DND-41 (cell line): ENCODE measurements at regions not wholly inside any gene's neighbourhood (a gene's known extent, or its start where the extent isn't known, plus 50 kb on each side); places are given as distances from the start of the nearest gene placed in this dataset.

Experiments
- ATAC-seq: fragments of 200-7000 bp; cut with Tn5 transposase; 3 replicates; pipeline ENCODE4 v1.9.1; 2021; ENCODE audit warnings: low read depth; ENCODE audit not compliant: insufficient read depth
- DNase-seq: peaks from one replicate; pipeline ENCODE4 v3.0.0-alpha.2; 2020
- H2AFZ ChIP-seq: 2 replicates; pipeline ENCODE4 v1.6.0; 2012; ENCODE audit warnings: low read depth, low read length
- H3K27ac ChIP-seq: 2 replicates; pipeline ENCODE4 v1.5.1; 2012; ENCODE audit warnings: low read length, inconsistent platforms
- H3K27me3 ChIP-seq: fragments of 200-600 bp; sonication (generic); 2 replicates; pipeline ENCODE4 v1.6.0; 2012; ENCODE audit warnings: low read length, mild to moderate bottlenecking, inconsistent platforms; ENCODE audit not compliant: insufficient read depth, poor library complexity
- H3K36me3 ChIP-seq: 2 replicates; pipeline ENCODE4 v1.5.1; 2012; ENCODE audit warnings: low read length, inconsistent platforms; ENCODE audit not compliant: insufficient read depth
- H3K4me1 ChIP-seq: 2 replicates; pipeline ENCODE4 v1.5.1; 2012; ENCODE audit warnings: mild to moderate bottlenecking, low read length; ENCODE audit not compliant: insufficient read depth
- H3K4me2 ChIP-seq: 2 replicates; pipeline ENCODE4 v1.6.0; 2012; ENCODE audit warnings: mild to moderate bottlenecking, moderate library complexity, low read length, inconsistent platforms; ENCODE audit not compliant: insufficient read depth
- H3K4me3 ChIP-seq, 2 experiments: fragments of 200-600 bp in 1 of 2; shearing (Covaris generic) in 1 of 2; 2 replicates each; pipeline ENCODE4 v1.5.1; 2012 to 2016; ENCODE audit warnings: inconsistent platforms in 2 of 2, low read length in 2 of 2, mild to moderate bottlenecking in 2 of 2, low read depth in 1 of 2, moderate library complexity in 1 of 2
- H3K79me2 ChIP-seq: 2 replicates; pipeline ENCODE4 v1.6.0; 2012; ENCODE audit warnings: low read length, inconsistent platforms; ENCODE audit not compliant: insufficient read depth
- H3K9ac ChIP-seq: 2 replicates; pipeline ENCODE4 v1.6.0; 2012; ENCODE audit warnings: low read depth, mild to moderate bottlenecking, inconsistent platforms, low read length, moderate library complexity
- H3K9me3 ChIP-seq: 2 replicates; pipeline ENCODE4 v1.5.1; 2012; ENCODE audit warnings: low read length, moderate library complexity, mild to moderate bottlenecking, inconsistent platforms; ENCODE audit not compliant: insufficient read depth, severe bottlenecking
- H4K20me1 ChIP-seq: 2 replicates; pipeline ENCODE4 v1.6.0; 2012; ENCODE audit warnings: low read length; ENCODE audit not compliant: insufficient read depth
- EZH2 ChIP-seq: IDR thresholded peaks from 3 replicates; pipeline ENCODE4 v1.6.1; 2012; ENCODE audit warnings: borderline replicate concordance, low read depth, mild to moderate bottlenecking, moderate library complexity, low read length, inconsistent platforms; ENCODE audit not compliant: severe bottlenecking
- TF ChIP-seq, protein P1 (sequence below): IDR thresholded peaks from 2 replicates; pipeline ENCODE4 v1.5.1; 2012; ENCODE audit warnings: borderline replicate concordance, low read length, moderate library complexity, mild to moderate bottlenecking; ENCODE audit not compliant: poor library complexity, severe bottlenecking; ENCODE audit errors: extremely low read depth

DNA sequence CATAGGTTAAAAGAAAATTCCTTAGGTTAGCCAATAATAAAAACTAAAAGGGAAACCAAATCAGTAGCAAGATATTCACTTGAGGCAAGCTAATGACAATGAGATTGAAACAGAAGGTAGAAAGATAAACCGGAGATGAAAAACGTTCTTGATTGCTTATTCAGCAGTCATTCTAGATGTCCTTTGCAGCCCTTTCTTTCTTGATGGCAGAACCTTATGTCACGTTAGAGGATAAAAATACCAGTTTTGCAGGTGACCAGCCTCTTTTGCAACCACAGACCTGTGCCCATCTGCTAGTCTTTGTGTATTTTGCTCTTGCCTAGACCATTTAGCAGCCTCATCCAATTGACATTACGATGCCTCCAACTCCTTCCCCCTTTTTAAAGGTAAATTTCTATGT lies 337.8 kb downstream of the DMAC1 start:
- no peak for TF ChIP-seq EZH2
- TF ChIP-seq, protein P1, sequence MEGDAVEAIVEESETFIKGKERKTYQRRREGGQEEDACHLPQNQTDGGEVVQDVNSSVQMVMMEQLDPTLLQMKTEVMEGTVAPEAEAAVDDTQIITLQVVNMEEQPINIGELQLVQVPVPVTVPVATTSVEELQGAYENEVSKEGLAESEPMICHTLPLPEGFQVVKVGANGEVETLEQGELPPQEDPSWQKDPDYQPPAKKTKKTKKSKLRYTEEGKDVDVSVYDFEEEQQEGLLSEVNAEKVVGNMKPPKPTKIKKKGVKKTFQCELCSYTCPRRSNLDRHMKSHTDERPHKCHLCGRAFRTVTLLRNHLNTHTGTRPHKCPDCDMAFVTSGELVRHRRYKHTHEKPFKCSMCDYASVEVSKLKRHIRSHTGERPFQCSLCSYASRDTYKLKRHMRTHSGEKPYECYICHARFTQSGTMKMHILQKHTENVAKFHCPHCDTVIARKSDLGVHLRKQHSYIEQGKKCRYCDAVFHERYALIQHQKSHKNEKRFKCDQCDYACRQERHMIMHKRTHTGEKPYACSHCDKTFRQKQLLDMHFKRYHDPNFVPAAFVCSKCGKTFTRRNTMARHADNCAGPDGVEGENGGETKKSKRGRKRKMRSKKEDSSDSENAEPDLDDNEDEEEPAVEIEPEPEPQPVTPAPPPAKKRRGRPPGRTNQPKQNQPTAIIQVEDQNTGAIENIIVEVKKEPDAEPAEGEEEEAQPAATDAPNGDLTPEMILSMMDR = no peak

DNA sequence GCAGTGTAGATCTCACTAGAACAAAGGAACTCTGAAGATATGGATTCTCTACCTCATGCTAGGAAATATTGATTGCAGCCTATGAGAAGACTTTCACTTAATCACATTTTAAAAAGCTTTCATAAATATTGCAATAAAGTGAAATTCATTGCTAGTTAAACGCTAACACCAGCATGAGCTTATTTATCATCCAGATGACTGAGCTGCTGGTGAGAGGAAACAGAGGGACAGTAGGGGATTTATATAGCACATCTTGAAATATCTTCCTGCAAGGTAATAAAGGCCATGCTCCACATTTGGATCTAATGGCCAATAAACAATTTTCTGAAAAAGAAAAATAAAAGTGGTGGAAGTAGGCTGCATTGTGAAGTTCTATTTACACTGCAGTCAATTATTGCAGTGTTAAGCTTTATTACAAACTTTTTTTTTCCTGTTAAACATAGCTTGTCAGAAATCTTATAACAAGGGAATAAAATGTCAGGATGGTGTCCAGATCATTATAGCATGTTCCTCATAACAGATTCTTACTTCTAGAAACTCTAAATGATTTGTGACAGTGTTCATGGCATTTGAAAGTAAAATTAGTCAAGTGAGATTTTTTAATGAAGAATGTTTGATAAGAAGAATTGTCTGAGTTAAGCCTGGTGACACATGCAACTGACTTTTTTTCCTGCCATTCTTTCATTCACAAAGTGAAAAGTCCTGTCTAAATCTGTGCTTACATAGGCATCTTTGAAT lies 342.6 kb downstream of the DMAC1 start:
- no peaks in the 10 kb centered on the region for H3K36me3 ChIP-seq
- TF ChIP-seq, protein P1 = no peak
- TF ChIP-seq EZH2 = no peak
- H3K4me1 ChIP-seq = no peaks in the 10 kb centered on the region
- no peak overlapping the region for H3K4me2 ChIP-seq
- no peak overlapping the region for H2AFZ ChIP-seq
- no peaks in the 10 kb centered on the region for H3K79me2 ChIP-seq
- no peaks in the 10 kb centered on the region for H3K9me3 ChIP-seq
- no peak for ATAC-seq
- DNase-seq = no peak
- H3K27me3 ChIP-seq = no peaks in the 10 kb centered on the region
- H3K9ac ChIP-seq = no peak overlapping the region
- no peak overlapping the region for H3K27ac ChIP-seq
- H4K20me1 ChIP-seq = no peaks in the 10 kb centered on the region
- no peak overlapping the region for H3K4me3 ChIP-seq

More for the DNA sequence above, 337.8 kb downstream of the DMAC1 start:
- ATAC-seq (no peak), DNase-seq (no peak)
- Histone ChIP-seq H3K27me3 (no peaks in the 10 kb centered on the region), H3K27ac (no peak overlapping the region), H3K9ac (no peak overlapping the region), H3K79me2 (no peaks in the 10 kb centered on the region), H3K4me3 (no peak overlapping the region), H4K20me1 (no peaks in the 10 kb centered on the region), H3K36me3 (no peaks in the 10 kb centered on the region), H3K4me2 (no peak overlapping the region), H2AFZ (no peak overlapping the region), H3K4me1 (no peaks in the 10 kb centered on the region), H3K9me3 (no peaks in the 10 kb centered on the region)

DNA sequence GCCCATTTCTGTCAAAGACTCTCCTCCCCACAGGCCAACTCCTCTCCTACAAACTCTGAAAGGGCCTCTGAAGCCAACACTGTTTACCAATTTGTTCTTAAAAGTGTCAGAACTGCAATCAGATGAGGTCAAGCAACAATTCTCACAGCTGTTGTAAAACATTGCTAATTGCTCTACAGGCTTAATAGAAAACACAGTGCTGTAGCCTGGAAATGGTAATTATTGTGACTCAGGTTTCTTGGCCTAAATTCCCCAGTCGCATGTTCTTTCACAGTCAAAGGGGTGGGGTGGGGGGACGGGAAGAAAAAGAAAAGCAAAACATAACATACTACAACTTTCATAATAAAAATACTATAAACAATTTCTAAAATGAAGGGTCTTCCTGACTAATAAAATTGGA lies 343.2 kb downstream of the DMAC1 start:
- H3K4me2 ChIP-seq = no peak overlapping the region

More for the DNA sequence above, 343.2 kb downstream of the DMAC1 start:
- Histone ChIP-seq H3K27me3 (no peaks in the 10 kb centered on the region), H3K79me2 (no peaks in the 10 kb centered on the region), H3K27ac (no peak overlapping the region), H3K9me3 (no peaks in the 10 kb centered on the region), H4K20me1 (no peaks in the 10 kb centered on the region), H3K4me1 (no peaks in the 10 kb centered on the region), H3K9ac (no peak overlapping the region), H3K36me3 (no peaks in the 10 kb centered on the region), H2AFZ (no peak overlapping the region), H3K4me3 (no peak overlapping the region)
- no peak for DNase-seq
- no peak for TF ChIP-seq EZH2
- TF ChIP-seq, protein P1 = no peak
- ATAC-seq = no peak
